Smooth muscle cell (in vitro differentiated cells): ENCODE measurements at regions not wholly inside any gene's neighbourhood (a gene's known extent, or its start where the extent isn't known, plus 50 kb on each side); places are given as distances from the start of the nearest gene placed in this dataset.
"Not testable (repeated sequence)": the region's sequence is repeated elsewhere in the genome, so short reads cannot be mapped to it uniquely, and the experiment has no call there.

ENCODE experiments used
- DNase-seq: peaks from one replicate; lab custom pipeline; 2025; ENCODE audit not compliant: unreplicated experiment; lab: John Stamatoyannopoulos, UW
- H2AFZ ChIP-seq: fragments of 200-600 bp; sonication (generic); 2 replicates; pipeline ENCODE4 v1.6.0; 2016; ENCODE audit warnings: antibody characterized with exemption, low read depth, mild to moderate bottlenecking
- H3F3A ChIP-seq: fragments of 200-600 bp; sonication (generic); 2 replicates; pipeline ENCODE4 v1.6.0; 2017; ENCODE audit warnings: antibody characterized with exemption, low read depth
- H3K27ac ChIP-seq: fragments of 200-600 bp; sonication (generic); 2 replicates; pipeline ENCODE4 v1.5.1; 2016; ENCODE audit warnings: low read depth, mild to moderate bottlenecking
- H3K27me3 ChIP-seq: fragments of 200-600 bp; sonication (generic); 2 replicates; pipeline ENCODE4 v1.6.1; 2016; ENCODE audit warnings: low read depth, mild to moderate bottlenecking
- H3K36me3 ChIP-seq: fragments of 200-600 bp; sonication (generic); 2 replicates; pipeline ENCODE4 v1.5.1; 2016; ENCODE audit warnings: low read depth
- H3K4me1 ChIP-seq: fragments of 200-600 bp; sonication (generic); 2 replicates; pipeline ENCODE4 v1.5.1; 2016; ENCODE audit warnings: low read depth
- H3K4me2 ChIP-seq: fragments of 200-600 bp; sonication (generic); 2 replicates; pipeline ENCODE4 v1.6.0; 2016; ENCODE audit warnings: mild to moderate bottlenecking
- H3K4me3 ChIP-seq: fragments of 200-600 bp; sonication (generic); 2 replicates; pipeline ENCODE4 v1.5.1; 2016; ENCODE audit warnings: mild to moderate bottlenecking
- H3K79me2 ChIP-seq: fragments of 200-600 bp; sonication (generic); 2 replicates; pipeline ENCODE4 v1.6.0; 2016; ENCODE audit warnings: low read depth, mild to moderate bottlenecking
- H3K9ac ChIP-seq: fragments of 200-600 bp; sonication (generic); 2 replicates; pipeline ENCODE4 v1.6.0; 2016; ENCODE audit warnings: low read depth
- H3K9me3 ChIP-seq: fragments of 200-600 bp; sonication (generic); replicated peaks from 2 replicates; pipeline ENCODE4 v1.5.1; 2016; ENCODE audit warnings: low read depth
- H4K20me1 ChIP-seq: fragments of 200-600 bp; sonication (generic); 2 replicates; pipeline ENCODE4 v1.6.0; 2016; ENCODE audit warnings: low read depth
- WGBS: methylation state at CpG from one replicate; pipeline ENCODE4 v1.1.7; 2016; ENCODE audit warnings: low lambda C conversion rate; 5-methylcytosine and 5-hydroxymethylcytosine counted together
- TF ChIP-seq, protein P1 (sequence below): fragments of 200-600 bp; sonication (generic); IDR thresholded peaks from 2 replicates; pipeline ENCODE4 v1.5.1; 2017; ENCODE audit warnings: borderline replicate concordance, mild to moderate bottlenecking, antibody characterized with exemption; ENCODE audit not compliant: insufficient read depth, poor library complexity, severe bottlenecking

DNA sequence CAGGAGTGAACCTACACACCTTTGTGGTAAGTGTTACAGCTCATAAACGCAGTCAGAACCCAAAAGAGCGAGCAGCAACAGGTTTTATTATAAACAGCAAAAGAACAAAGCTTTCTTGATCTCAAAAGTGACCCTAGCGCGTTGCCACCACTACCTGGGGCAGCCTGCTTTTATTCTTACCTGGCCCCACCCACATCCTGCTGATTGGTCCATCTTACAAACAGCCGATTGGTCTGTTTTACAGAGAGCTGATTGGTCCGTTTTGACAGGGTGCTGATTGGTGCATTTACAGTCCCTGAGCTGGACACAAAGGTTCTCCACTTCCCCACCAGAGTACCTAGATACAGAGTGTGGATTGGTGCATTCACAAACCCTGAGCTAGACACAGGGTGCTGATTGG lies 143.1 kb downstream of the ARRDC4 start:
- H3K27ac ChIP-seq, result no peak overlapping the region
- no peak overlapping the region for H3K9ac ChIP-seq
- H3K9me3 ChIP-seq, result no peaks in the 10 kb centered on the region
- H3K4me3 ChIP-seq, result no peak overlapping the region
- H3K36me3 ChIP-seq, result no peaks in the 10 kb centered on the region
- no peak overlapping the region for H3K4me2 ChIP-seq
- TF ChIP-seq, protein P1, sequence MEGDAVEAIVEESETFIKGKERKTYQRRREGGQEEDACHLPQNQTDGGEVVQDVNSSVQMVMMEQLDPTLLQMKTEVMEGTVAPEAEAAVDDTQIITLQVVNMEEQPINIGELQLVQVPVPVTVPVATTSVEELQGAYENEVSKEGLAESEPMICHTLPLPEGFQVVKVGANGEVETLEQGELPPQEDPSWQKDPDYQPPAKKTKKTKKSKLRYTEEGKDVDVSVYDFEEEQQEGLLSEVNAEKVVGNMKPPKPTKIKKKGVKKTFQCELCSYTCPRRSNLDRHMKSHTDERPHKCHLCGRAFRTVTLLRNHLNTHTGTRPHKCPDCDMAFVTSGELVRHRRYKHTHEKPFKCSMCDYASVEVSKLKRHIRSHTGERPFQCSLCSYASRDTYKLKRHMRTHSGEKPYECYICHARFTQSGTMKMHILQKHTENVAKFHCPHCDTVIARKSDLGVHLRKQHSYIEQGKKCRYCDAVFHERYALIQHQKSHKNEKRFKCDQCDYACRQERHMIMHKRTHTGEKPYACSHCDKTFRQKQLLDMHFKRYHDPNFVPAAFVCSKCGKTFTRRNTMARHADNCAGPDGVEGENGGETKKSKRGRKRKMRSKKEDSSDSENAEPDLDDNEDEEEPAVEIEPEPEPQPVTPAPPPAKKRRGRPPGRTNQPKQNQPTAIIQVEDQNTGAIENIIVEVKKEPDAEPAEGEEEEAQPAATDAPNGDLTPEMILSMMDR, result no peak
- no peaks in the 10 kb centered on the region for H3K4me1 ChIP-seq
- WGBS, result 90% methylated on average over 6 of the region's 6 CpGs
- no peaks in the 10 kb centered on the region for H3K79me2 ChIP-seq
- no peaks in the 10 kb centered on the region for H3K27me3 ChIP-seq
- H2AFZ ChIP-seq, result no peak overlapping the region
- no peaks in the 10 kb centered on the region for H4K20me1 ChIP-seq
- DNase-seq, result no peak
- no peaks in the 10 kb centered on the region for H3F3A ChIP-seq

DNA sequence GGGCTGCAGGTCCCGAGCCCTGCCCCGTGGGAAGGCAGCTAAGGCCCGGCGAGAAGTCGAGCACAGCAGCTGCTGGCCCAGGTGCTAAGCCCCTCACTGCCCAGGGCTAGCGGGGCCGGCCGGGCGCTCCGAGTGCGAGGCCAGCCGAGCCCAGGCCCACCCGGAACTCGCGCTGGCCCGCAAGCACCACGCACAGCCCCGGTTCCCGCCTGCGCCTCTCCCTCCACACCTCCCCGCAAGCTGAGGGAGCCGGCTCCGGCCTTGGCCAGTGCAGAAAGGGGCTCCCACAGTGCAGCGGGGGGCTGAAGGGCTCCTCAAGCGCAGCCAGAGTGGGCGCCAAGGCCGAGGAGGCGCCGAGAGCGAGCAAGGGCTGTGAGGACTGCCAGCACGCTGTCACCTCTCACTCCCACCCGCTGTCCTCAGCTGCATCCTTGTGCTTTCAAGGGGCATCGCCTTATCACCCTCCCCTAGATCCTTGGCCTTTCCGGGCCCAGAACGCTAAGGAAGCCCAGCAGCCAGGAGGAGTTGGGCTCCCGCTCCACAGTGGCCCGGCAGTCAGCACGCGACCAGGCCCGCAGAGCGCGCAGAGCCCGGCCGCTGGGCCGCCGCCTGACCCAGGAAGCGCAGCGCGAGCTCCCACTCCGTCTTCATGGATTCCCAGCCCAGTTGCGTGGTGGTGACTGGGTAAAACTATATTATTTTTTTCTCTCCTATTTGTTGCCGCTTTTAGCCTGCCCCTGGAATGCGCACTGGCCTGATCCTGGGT lies 144.1 kb downstream of the ARRDC4 start:
- not testable (repeated sequence) for H3K4me2 ChIP-seq, H3K9me3 ChIP-seq, H2AFZ ChIP-seq, H4K20me1 ChIP-seq, H3F3A ChIP-seq, H3K27ac ChIP-seq, H3K4me1 ChIP-seq, H3K4me3 ChIP-seq, H3K79me2 ChIP-seq, H3K36me3 ChIP-seq, DNase-seq, H3K27me3 ChIP-seq, H3K9ac ChIP-seq
- WGBS, result 93% methylated on average over 48 of the region's 53 CpGs

DNA sequence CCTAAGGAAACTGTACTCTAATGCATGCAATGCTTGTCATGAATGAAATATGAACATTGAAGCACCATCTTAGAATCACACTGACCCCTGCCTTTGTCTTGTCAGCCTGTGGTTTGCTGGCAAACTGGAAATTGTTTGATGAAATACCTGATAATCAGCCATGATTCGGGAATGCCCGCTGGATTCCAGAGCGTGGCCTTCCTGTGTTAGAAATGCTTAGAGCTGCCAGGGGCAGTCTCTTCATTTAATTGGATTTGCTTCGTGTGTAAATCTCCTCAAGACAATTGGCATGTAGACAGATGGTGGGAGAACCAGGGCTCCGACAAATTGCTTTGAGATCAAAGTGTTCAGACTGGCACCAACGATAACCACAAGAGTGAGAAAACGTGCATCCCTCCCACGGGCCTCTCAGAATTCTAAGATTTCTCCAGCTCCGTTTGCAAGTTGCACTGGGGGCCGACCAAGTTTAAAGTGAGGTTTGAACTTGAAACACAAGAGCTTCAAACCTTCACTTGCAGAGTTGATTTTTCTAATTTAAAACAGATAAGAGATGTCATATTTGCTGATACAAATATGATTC lies 146.2 kb downstream of the ARRDC4 start:
- not testable (repeated sequence) for H3F3A ChIP-seq, H3K4me1 ChIP-seq, H3K79me2 ChIP-seq, H3K9me3 ChIP-seq, H3K4me3 ChIP-seq, H3K27me3 ChIP-seq, H4K20me1 ChIP-seq, H3K4me2 ChIP-seq, H2AFZ ChIP-seq, H3K36me3 ChIP-seq, H3K9ac ChIP-seq, H3K27ac ChIP-seq, DNase-seq
- 74% methylated on average over 10 of the region's 10 CpGs for WGBS

DNA sequence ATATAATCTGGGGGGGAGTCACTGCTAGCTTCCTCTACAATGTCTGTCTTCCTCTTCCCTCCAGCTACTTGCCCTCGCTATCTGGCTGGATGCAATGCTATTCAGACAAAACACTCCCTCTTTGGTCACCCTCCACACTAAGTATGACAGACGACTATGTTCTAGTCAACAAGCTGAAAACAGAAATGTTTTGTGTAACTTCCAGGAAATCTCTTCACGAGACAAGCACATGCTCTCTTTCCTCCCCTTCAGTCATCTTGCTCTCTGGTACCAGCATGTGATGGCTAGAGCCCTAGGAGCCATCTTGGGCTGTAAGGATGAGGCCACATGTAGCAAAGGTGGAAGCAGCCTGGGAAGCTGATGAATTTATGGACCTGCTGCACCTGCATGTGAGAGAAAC lies 151.3 kb downstream of the ARRDC4 start:
- no peaks in the 10 kb centered on the region for H3K4me1 ChIP-seq
- TF ChIP-seq, protein P1, result no peak
- WGBS, result 67% methylated on average over 3 of the region's 3 CpGs

More for the DNA sequence above, 151.3 kb downstream of the ARRDC4 start:
- Histone ChIP-seq H3K27me3 (no peaks in the 10 kb centered on the region), H3K4me3 (no peak overlapping the region), H3K79me2 (no peaks in the 10 kb centered on the region), H3K36me3 (no peaks in the 10 kb centered on the region), H3K4me2 (no peak overlapping the region), H4K20me1 (no peaks in the 10 kb centered on the region), H3K9me3 (no peaks in the 10 kb centered on the region), H3K27ac (no peak overlapping the region), H3F3A (no peaks in the 10 kb centered on the region), H2AFZ (no peak overlapping the region), H3K9ac (no peak overlapping the region)
- DNase-seq, result no peak
